Body of pancreas (tissue), 4 donors: ENCODE measurements at regions not wholly inside any gene's neighbourhood (a gene's known extent, or its start where the extent isn't known, plus 50 kb on each side); places are given as distances from the start of the nearest gene placed in this dataset.

Experiments used
- ATAC-seq: fragments of 150-250 bp; one replicate; pipeline ENCODE4 v1.9.1; 2016
- DNase-seq, 4 donors: peaks; one replicate each; pipeline ENCODE4 v3.0.0-alpha.2; 2019
- H3K27ac ChIP-seq, 4 donors: fragments of 200-600 bp; sonication (generic); 1 replicate in 3 of 4; 2 replicates in 1 of 4; pipeline versions ENCODE4 v1.5.1 to v1.6.1; 2016 to 2019; ENCODE audit warnings: mild to moderate bottlenecking in 1 of 4, mixed read lengths in 1 of 4, moderate library complexity in 1 of 4
- H3K27me3 ChIP-seq, 2 donors: fragments of 200-600 bp; sonication (generic); one replicate each; pipeline ENCODE4 v1.6.0; 2016; ENCODE audit warnings: mild to moderate bottlenecking in 1 of 2
- H3K36me3 ChIP-seq, 2 donors: fragments of 200-600 bp; sonication (generic); replicated peaks in 1 of 2; 2 replicates each; pipeline ENCODE4 v1.5.1; 2016; ENCODE audit warnings: low read depth in 2 of 2; ENCODE audit not compliant: insufficient read depth in 1 of 2
- H3K4me1 ChIP-seq: fragments of 200-600 bp; sonication (generic); one replicate; pipeline ENCODE4 v1.6.0; 2016
- H3K4me3 ChIP-seq, 2 donors: fragments of 200-600 bp; sonication (generic); 1 replicate in 1 of 2; 2 replicates in 1 of 2; pipeline ENCODE4 v1.5.1; 2016 to 2019
- H3K9me3 ChIP-seq, 3 donors: fragments of 200-600 bp; sonication (generic); 1 replicate in 2 of 3; 2 replicates in 1 of 3; pipeline ENCODE4 v1.5.1; 2016
- CTCF ChIP-seq, 7 experiments: fragments of 450-650 bp in 4 of 7; fragments of 200-600 bp in 3 of 7; sonication (generic) in 3 of 7; IDR thresholded peaks; one replicate each; pipeline ENCODE4 v1.5.1; 2016 to 2019; ENCODE audit warnings: antibody characterized with exemption in 7 of 7
- POLR2A ChIP-seq, 3 donors: fragments of 450-650 bp; IDR thresholded peaks; one replicate each; pipeline ENCODE4 v1.6.1; 2016; ENCODE audit warnings: antibody characterized with exemption in 3 of 3, mild to moderate bottlenecking in 2 of 3
- WGBS, 2 donors: methylation state at CpG; one replicate each; pipeline ENCODE4 v1.1.5; 2017; 5-methylcytosine and 5-hydroxymethylcytosine counted together
- intact Hi-C: fragments of 100-400 bp; cut with DNase I; formaldehyde crosslinking; loops from one replicate; pipeline ENCODE4 v1.15.1; 2023

GRCh38 chr13:21930536-21930935 is 259.7 kb downstream of the FGF9 start:
- WGBS, 2 donors, result 37 to 52% methylated on average over 6 of the region's 6 CpGs
- ATAC-seq (no peak), DNase-seq (no peak)
- TF ChIP-seq POLR2A (IDR thresholded peaks at IDR 0.05) (no peak), CTCF (IDR thresholded peaks at IDR 0.05) (no peak)
- Histone ChIP-seq H3K27me3 (no peaks in the 10 kb centered on the region), H3K9me3 (no peaks in the 10 kb centered on the region), H3K4me3 (no peak overlapping the region), H3K4me1 (no peaks in the 10 kb centered on the region), H3K36me3 (no peaks in the 10 kb centered on the region), H3K27ac (no peak overlapping the region)
- intact Hi-C loops, result no loop called here

DNA sequence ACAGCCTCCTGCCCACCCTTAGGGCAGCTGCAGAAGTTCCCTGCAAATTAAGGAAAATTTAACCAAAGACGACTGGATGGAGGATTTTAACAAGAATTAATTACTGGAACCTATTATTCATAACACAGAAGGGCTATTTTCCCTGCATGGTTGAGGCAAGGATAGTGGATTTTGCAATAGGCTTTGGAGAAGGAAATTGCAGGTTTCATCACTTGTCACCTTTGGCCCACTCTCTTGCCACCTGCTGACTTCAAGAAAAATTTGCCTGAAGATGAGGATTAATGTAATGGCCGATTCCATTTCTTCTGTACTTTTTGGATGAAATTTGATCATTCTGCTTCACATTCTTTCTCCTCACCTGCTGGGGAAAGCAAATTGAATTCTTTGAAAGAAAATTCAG is 261.7 kb downstream of the FGF9 start:
- no peak for TF ChIP-seq CTCF (IDR thresholded peaks at IDR 0.05)
- intact Hi-C loops, result no loop called here
- no peak for ATAC-seq
- no peaks in the 10 kb centered on the region for H3K9me3 ChIP-seq
- H3K27me3 ChIP-seq, result no peaks in the 10 kb centered on the region
- 44 to 53% methylated on average over 2 of the region's 2 CpGs for WGBS, 2 donors
- H3K4me3 ChIP-seq, result no peak overlapping the region
- H3K4me1 ChIP-seq, result no peaks in the 10 kb centered on the region
- H3K27ac ChIP-seq, result no peak overlapping the region
- DNase-seq, result no peak
- H3K36me3 ChIP-seq, result no peaks in the 10 kb centered on the region

GRCh38 chr13:21932996-21933395 is 262.1 kb downstream of the FGF9 start:
- H3K36me3 ChIP-seq, result no peaks in the 10 kb centered on the region
- WGBS, 2 donors, result 63 to 67% methylated on average over 6 of the region's 6 CpGs
- H3K4me1 ChIP-seq, result no peaks in the 10 kb centered on the region
- H3K27me3 ChIP-seq, result no peaks in the 10 kb centered on the region
- H3K27ac ChIP-seq, result no peak overlapping the region
- H3K9me3 ChIP-seq, result no peaks in the 10 kb centered on the region
- ATAC-seq (no peak), DNase-seq (no peak)
- no peak overlapping the region for H3K4me3 ChIP-seq
- intact Hi-C loops, result no loop called here
- no peak for TF ChIP-seq POLR2A (IDR thresholded peaks at IDR 0.05)
- no peak for TF ChIP-seq CTCF (IDR thresholded peaks at IDR 0.05)

DNA sequence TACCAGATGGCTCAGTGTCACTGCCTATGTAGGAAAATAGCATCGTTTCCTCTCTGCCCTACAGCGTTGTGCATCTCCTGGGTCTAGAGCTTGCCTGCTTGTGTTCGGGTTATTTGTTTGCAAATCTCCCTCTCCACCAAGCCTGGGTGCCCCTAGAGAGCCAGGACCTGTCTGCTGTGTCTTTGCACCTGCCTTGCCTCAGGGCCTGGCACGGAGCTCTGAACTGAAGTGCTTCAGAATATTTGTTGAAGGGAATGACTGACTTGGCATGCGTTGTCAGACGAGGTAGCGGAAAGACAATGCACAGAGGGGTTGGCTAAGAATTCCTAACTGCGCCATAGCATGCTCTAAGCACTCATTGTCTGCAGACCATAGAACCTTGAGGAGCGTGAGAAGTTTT is 263.4 kb downstream of the FGF9 start:
- ATAC-seq (no peak), DNase-seq (no peak)
- intact Hi-C loops, result no loop called here
- H3K4me3 ChIP-seq, result no peak overlapping the region
- no peak overlapping the region for H3K27ac ChIP-seq
- H3K36me3 ChIP-seq, result no peaks in the 10 kb centered on the region
- TF ChIP-seq CTCF (IDR thresholded peaks at IDR 0.05) (no peak), POLR2A (IDR thresholded peaks at IDR 0.05) (no peak)
- no peaks in the 10 kb centered on the region for H3K4me1 ChIP-seq
- H3K9me3 ChIP-seq, result no peaks in the 10 kb centered on the region
- no peaks in the 10 kb centered on the region for H3K27me3 ChIP-seq
- WGBS, 2 donors, result 83 to 84% methylated on average over 9 of the region's 9 CpGs

- Histone ChIP-seq H3K36me3 (no peaks in the 10 kb centered on the region), H3K27me3 (no peaks in the 10 kb centered on the region), H3K27ac (no peak overlapping the region), H3K4me3 (no peak overlapping the region), H3K4me1 (no peaks in the 10 kb centered on the region), H3K9me3 (no peaks in the 10 kb centered on the region)
- 81 to 89% methylated on average over 4 of the region's 4 CpGs for WGBS, 2 donors
- no peak for DNase-seq
- intact Hi-C loops, result no loop called here
- no peak for ATAC-seq
- TF ChIP-seq CTCF (IDR thresholded peaks at IDR 0.05) (no peak), POLR2A (IDR thresholded peaks at IDR 0.05) (no peak)
These were observed 265.8 kb downstream of the FGF9 start for GRCh38 chr13:21936674-21937073.
